ENCODE measurements at regions not wholly inside any gene's neighbourhood (a gene's known extent, or its start where the extent isn't known, plus 50 kb on each side); places are given as distances from the start of the nearest gene placed in this dataset.

GRCh38 chr12:88299567-88300101 lies 157.5 kb downstream of the TMTC3 start:
- TF ChIP-seq EZH2 (IDR thresholded peaks at IDR 0.05; ENCODE audit: insufficient read depth, poor library complexity, severe bottlenecking): no peak
- TF ChIP-seq EZH2phosphoT487 (IDR thresholded peaks at IDR 0.05; ENCODE audit: insufficient read depth, low read depth): peak; percentile 87

Data from GM23248 (cell line).